GM12864 (cell line): ENCODE measurements at regions not wholly inside any gene's neighbourhood (a gene's known extent, or its start where the extent isn't known, plus 50 kb on each side); places are given as distances from the start of the nearest gene placed in this dataset.

Source experiments
- DNase-seq: peaks from one replicate; pipeline ENCODE4 v3.0.0-alpha.2; 2011; ENCODE audit warnings: low read depth
- H3K4me3 ChIP-seq: 2 replicates; pipeline ENCODE4 v1.5.1; 2011; ENCODE audit warnings: mild to moderate bottlenecking, low read depth, low read length, control low read depth
- CTCF ChIP-seq: IDR thresholded peaks from 2 replicates; pipeline ENCODE4 v1.5.1; 2011; ENCODE audit warnings: low read depth, mild to moderate bottlenecking, moderate library complexity, low read length, control low read depth, inconsistent platforms; ENCODE audit errors: missing control alignments

- no peak for TF ChIP-seq CTCF
- H3K4me3 ChIP-seq: no peak overlapping the region
- no peak for DNase-seq
Measured at GRCh38 chr20:63061051-63061770, 54.4 kb upstream of the BHLHE23 start.

- no peak for TF ChIP-seq CTCF
- no peak for DNase-seq
Measured at GRCh38 chr20:63060057-63060991, 53.6 kb upstream of the BHLHE23 start.

GRCh38 chr20:63059684-63060056 lies 52.9 kb upstream of the BHLHE23 start:
- TF ChIP-seq CTCF: no peak
- DNase-seq: no peak
- H3K4me3 ChIP-seq: no peak overlapping the region

More at GRCh38 chr20:63060057-63060991, 53.6 kb upstream of the BHLHE23 start:
- H3K4me3 ChIP-seq: no peak overlapping the region

- no peak for DNase-seq
- no peak for TF ChIP-seq CTCF
- H3K4me3 ChIP-seq: no peak overlapping the region
Measured at GRCh38 chr20:63058696-63059335, 52.1 kb upstream of the BHLHE23 start.

- TF ChIP-seq CTCF: no peak
- DNase-seq: no peak
- H3K4me3 ChIP-seq: no peak overlapping the region
Measured at GRCh38 chr20:63057171-63058117, 50.7 kb upstream of the BHLHE23 start.
